Prostate gland (tissue), 2 donors: ENCODE measurements at regions not wholly inside any gene's neighbourhood (a gene's known extent, or its start where the extent isn't known, plus 50 kb on each side); places are given as distances from the start of the nearest gene placed in this dataset.

Experiments
- DNase-seq: peaks from one replicate; pipeline ENCODE4 v3.0.0-alpha.2; 2019; ENCODE audit warnings: low spot score
- H3K27ac ChIP-seq, 2 donors: fragments of 200-600 bp; sonication (generic); 2 replicates each; pipeline ENCODE4 v1.5.1; 2017 to 2019
- H3K27me3 ChIP-seq: fragments of 200-600 bp; sonication (generic); replicated peaks from 2 replicates; pipeline ENCODE4 v1.5.1; 2019; ENCODE audit not compliant: insufficient read depth
- H3K36me3 ChIP-seq, 2 donors: fragments of 200-600 bp; sonication (generic); 1 replicate in 1 of 2; 2 replicates in 1 of 2; pipeline versions ENCODE4 v1.5.1 to v1.8.1; 2017 to 2019
- H3K4me1 ChIP-seq: fragments of 200-600 bp; sonication (generic); replicated peaks from 2 replicates; pipeline ENCODE4 v1.5.1; 2019
- H3K4me3 ChIP-seq, 2 donors: fragments of 200-600 bp; sonication (generic); 2 replicates each; pipeline ENCODE4 v1.5.1; 2017 to 2019
- H3K9me3 ChIP-seq: fragments of 200-600 bp; sonication (generic); 2 replicates; pipeline ENCODE4 v1.5.1; 2017
- POLR2A ChIP-seq: fragments of 450-650 bp; IDR thresholded peaks from one replicate; pipeline ENCODE4 v1.6.1; 2016; ENCODE audit warnings: antibody characterized with exemption, mild to moderate bottlenecking
- POLR2AphosphoS5 ChIP-seq: sonication (generic); formaldehyde crosslinking; IDR thresholded peaks from one replicate; pipeline ENCODE4 v1.6.1; 2017; ENCODE audit warnings: antibody characterized with exemption
- whole genome bisulfite sequencing: methylation state at CpG from one replicate; pipeline ENCODE4 v1.1.5; 2018; 5-methylcytosine and 5-hydroxymethylcytosine counted together
- intact Hi-C: fragments of 100-400 bp; cut with DNase I; formaldehyde crosslinking; loops from one replicate; pipeline ENCODE4 v1.14.2; 2022
- TF ChIP-seq, protein P1 (sequence below), 4 experiments: fragments of 200-600 bp in 2 of 4; fragments of 450-650 bp in 2 of 4; sonication (generic) in 2 of 4; IDR thresholded peaks; 1 replicate in 3 of 4; 2 replicates in 1 of 4; pipeline ENCODE4 v1.5.1; 2016 to 2019; ENCODE audit warnings: antibody characterized with exemption in 4 of 4, mild to moderate bottlenecking in 2 of 4, moderate library complexity in 2 of 4

DNA sequence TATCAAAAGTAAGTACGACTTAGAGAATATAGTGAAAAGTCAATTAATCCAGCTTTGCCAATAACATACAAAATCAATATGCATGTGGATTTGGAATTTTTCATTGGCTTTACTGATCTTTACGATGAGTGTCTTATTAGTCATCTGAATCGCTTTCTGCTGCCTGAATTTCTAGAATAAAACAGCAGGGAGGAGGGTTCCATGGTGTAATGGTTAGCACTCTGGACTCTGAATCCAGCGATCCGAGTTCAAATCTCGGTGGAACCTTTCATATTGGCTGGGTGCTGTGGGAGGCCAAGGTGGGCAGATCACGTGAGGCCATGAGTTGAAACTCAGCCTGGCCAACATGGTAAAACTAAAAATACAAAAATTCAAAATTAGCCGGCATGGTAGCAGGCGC is 448.8 kb downstream of the RNF144B start:
- no peak overlapping the region for H3K27ac ChIP-seq
- intact Hi-C loops = no loop called here
- no peak for TF ChIP-seq POLR2AphosphoS5
- TF ChIP-seq, protein P1, sequence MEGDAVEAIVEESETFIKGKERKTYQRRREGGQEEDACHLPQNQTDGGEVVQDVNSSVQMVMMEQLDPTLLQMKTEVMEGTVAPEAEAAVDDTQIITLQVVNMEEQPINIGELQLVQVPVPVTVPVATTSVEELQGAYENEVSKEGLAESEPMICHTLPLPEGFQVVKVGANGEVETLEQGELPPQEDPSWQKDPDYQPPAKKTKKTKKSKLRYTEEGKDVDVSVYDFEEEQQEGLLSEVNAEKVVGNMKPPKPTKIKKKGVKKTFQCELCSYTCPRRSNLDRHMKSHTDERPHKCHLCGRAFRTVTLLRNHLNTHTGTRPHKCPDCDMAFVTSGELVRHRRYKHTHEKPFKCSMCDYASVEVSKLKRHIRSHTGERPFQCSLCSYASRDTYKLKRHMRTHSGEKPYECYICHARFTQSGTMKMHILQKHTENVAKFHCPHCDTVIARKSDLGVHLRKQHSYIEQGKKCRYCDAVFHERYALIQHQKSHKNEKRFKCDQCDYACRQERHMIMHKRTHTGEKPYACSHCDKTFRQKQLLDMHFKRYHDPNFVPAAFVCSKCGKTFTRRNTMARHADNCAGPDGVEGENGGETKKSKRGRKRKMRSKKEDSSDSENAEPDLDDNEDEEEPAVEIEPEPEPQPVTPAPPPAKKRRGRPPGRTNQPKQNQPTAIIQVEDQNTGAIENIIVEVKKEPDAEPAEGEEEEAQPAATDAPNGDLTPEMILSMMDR (IDR thresholded peaks at IDR 0.05) = no peak
- no peak for TF ChIP-seq POLR2A
- no peaks in the 10 kb centered on the region for H3K4me1 ChIP-seq
- no peak for DNase-seq
- no peak overlapping the region for H3K4me3 ChIP-seq
- H3K9me3 ChIP-seq = no peaks in the 10 kb centered on the region
- H3K27me3 ChIP-seq = no peaks in the 10 kb centered on the region
- H3K36me3 ChIP-seq = no peaks in the 10 kb centered on the region
- 94% methylated on average over 9 of the region's 9 CpGs for WGBS

DNA sequence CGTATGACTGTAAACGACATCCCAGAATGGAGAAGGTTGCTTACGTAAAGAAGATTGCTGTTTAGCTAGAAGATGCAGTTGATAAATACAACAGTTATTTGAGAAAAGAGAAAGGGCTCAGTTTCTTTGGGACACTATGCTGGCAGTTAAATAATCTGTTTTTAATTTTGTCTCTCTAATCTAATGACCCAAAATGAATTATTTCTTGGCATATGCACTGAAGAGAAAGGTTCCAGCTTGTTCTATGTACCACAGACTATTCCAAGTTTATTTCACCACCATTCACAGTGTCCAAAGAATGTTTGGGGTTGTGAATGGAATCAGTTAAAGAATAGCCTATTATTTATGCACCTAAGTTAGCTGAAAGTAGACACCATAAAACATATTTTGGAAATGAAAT is 449.9 kb downstream of the RNF144B start:
- no peak for DNase-seq
- H3K4me3 ChIP-seq = no peak overlapping the region
- WGBS = 66% methylated on average over 3 of the region's 3 CpGs
- intact Hi-C loops = no loop called here
- no peaks in the 10 kb centered on the region for H3K36me3 ChIP-seq
- H3K4me1 ChIP-seq = no peaks in the 10 kb centered on the region
- no peaks in the 10 kb centered on the region for H3K9me3 ChIP-seq
- H3K27me3 ChIP-seq = no peaks in the 10 kb centered on the region
- H3K27ac ChIP-seq = no peak overlapping the region
- TF ChIP-seq, protein P1 (IDR thresholded peaks at IDR 0.05) = no peak
- no peak for TF ChIP-seq POLR2A
- no peak for TF ChIP-seq POLR2AphosphoS5

DNA sequence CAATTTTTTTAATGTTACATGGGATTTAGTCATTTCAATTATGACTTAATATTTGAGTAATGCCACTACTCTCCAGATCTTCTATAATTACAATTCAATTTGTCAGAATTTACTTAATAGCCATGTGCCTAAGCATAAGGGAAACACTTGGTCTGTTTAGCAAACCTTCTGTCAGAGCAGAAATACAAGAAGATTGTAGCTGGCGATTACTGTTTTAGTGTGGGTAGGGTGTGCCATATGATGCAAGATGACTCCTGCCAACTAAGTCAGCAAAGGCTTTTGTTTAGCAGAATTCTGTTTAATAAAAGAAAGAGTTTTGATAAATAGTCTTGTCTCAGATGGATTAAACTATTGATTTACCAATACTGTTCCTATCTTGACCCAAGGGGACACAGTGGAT is 455.4 kb downstream of the RNF144B start:
- Histone ChIP-seq H3K9me3 (no peaks in the 10 kb centered on the region), H3K36me3 (no peaks in the 10 kb centered on the region), H3K27ac (no peak overlapping the region), H3K27me3 (no peaks in the 10 kb centered on the region), H3K4me1 (no peaks in the 10 kb centered on the region), H3K4me3 (no peak overlapping the region)
- TF ChIP-seq, protein P1 (IDR thresholded peaks at IDR 0.05) = no peak
- TF ChIP-seq POLR2AphosphoS5 (no peak), POLR2A (no peak)
- WGBS = 95% methylated on average over 1 of the region's 1 CpG
- no peak for DNase-seq
- intact Hi-C loops = no loop called here

DNA sequence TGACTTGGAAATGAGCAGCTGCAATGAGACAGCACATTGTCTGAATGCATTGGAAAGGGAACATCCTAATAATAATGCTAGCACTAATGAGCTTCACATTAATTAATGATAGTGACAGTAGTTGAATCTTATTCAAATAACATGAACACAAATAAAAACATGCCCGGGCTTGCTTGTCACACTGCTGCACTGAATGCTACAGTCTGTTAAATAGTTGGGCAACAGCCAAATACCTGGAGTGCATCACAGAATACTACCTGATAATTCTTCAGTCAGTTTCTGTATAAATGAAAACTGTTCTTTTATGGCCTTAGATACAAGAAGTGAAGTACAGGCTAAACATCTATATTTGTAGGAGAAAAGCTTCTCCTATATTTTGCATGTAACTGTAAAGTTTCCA is 458.7 kb downstream of the RNF144B start:
- no peak for DNase-seq
- 32% methylated on average over 1 of the region's 1 CpG for WGBS
- TF ChIP-seq, protein P1 (IDR thresholded peaks at IDR 0.05) = no peak
- no peak for TF ChIP-seq POLR2A
- TF ChIP-seq POLR2AphosphoS5 = no peak
- intact Hi-C loops = no loop called here
- H3K9me3 ChIP-seq = no peaks in the 10 kb centered on the region
- H3K4me1 ChIP-seq = no peaks in the 10 kb centered on the region
- H3K4me3 ChIP-seq = no peak overlapping the region
- H3K36me3 ChIP-seq = no peaks in the 10 kb centered on the region
- no peaks in the 10 kb centered on the region for H3K27me3 ChIP-seq
- no peak overlapping the region for H3K27ac ChIP-seq

DNA sequence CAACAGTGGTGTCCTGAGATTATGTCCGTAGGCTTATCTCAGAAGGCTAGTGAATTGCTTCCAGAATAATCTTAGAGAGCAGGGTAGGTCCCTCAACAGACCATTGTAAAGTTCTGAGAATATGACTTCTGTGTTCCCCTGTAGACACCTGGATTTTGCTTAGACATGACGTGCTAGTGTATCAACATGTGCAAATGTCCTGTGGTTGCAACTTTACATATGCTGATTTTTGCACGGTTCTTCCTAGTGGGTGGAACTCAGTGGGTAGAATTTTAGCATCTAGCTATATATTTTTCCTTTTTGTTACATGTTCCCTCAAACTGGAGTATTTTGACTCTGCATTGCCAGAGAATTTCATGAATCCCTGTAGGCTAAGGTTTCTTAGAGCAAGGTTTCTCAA is 459.2 kb downstream of the RNF144B start:
- DNase-seq = no peak
- no peaks in the 10 kb centered on the region for H3K9me3 ChIP-seq
- H3K36me3 ChIP-seq = no peaks in the 10 kb centered on the region
- H3K4me1 ChIP-seq = no peaks in the 10 kb centered on the region
- no peaks in the 10 kb centered on the region for H3K27me3 ChIP-seq
- TF ChIP-seq POLR2AphosphoS5 (no peak), POLR2A (no peak)
- TF ChIP-seq, protein P1 (IDR thresholded peaks at IDR 0.05) = no peak
- no peak overlapping the region for H3K27ac ChIP-seq
- WGBS = 97% methylated on average over 3 of the region's 3 CpGs
- H3K4me3 ChIP-seq = no peak overlapping the region
- intact Hi-C loops = no loop called here
